ENCODE measurements at regions not wholly inside any gene's neighbourhood (a gene's known extent, or its start where the extent isn't known, plus 50 kb on each side); places are given as distances from the start of the nearest gene placed in this dataset.

DNA sequence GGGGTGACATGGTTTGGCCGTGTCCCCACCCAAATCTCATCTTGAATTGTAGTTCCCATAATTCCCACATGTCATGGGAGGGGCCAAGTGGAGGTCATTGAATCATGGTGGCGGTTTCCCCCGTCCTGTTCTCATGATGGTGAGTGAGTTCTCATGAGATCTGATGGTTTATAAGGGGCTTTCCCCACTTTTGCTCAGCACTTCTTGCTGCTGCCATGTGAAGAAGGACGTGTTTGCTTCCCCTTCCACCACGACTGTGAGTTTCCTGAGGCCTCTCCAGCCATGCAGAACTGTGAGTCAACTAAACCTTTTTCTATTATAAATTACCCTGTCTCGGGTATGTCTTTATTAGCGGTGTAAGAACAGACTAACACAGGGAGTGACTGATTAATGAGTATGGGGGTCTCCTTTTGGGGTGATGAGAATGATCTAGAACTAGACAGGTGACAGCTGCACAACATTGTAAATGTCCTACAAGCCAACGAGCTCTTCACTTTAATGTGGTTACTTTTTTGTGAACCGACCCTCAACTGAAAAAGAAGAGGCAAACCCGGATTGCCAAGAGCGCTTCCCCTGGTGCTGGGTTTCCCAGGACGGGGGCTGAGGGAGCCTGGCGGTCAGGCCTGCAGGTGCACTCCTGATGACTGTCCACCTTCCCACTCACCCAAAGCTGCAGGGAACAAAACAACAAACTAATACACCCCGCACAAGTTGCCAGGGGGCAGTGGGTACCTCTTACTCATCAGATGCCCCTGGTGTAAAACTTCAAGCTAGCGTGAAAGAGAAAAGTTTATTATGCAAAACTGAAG lies 90.1 kb downstream of the NCOR2 start:
- no peak overlapping the region for H3K27ac ChIP-seq (ENCODE audit: low read depth in 1 of 2, low read length in 2 of 2)
- H3K36me3 Mint-ChIP-seq (ENCODE audit: low read depth) = peaks cover 73% of the 10 kb centered on the region
- H3K27ac Mint-ChIP-seq = no peak overlapping the region
- H3K9me3 Mint-ChIP-seq = peaks cover 6% of the 10 kb centered on the region
- no peak overlapping the region for H3K4me3 ChIP-seq (ENCODE audit: low read length)
- no peaks in the 10 kb centered on the region for H3K27me3 ChIP-seq (ENCODE audit: control insufficient read depth in 1 of 2, insufficient read depth in 2 of 2, low read length in 2 of 2)
- no peaks in the 10 kb centered on the region for H3K27me3 Mint-ChIP-seq
- DNase-seq = peak in 2 of 14 experiments; percentile 52 to 65
- intact Hi-C loops (cut with DNase I, micrococcal nuclease) = no loop called here
- H3K4me1 Mint-ChIP-seq (ENCODE audit: low read depth) = peaks cover 11% of the 10 kb centered on the region
- H3K4me1 ChIP-seq (ENCODE audit: insufficient read depth, low read length) = peaks cover 20% of the 10 kb centered on the region
- no peak overlapping the region for H3K4me3 Mint-ChIP-seq
- ChIA-PET POLR2A (no interaction called here), CTCF (no interaction called here)
- ATAC-seq (ENCODE audit: poor library complexity) = no peak
- peaks cover 0 to 18% of the 10 kb centered on the region in 2 experiments for H3K9me3 ChIP-seq (ENCODE audit: control insufficient read depth in 1 of 2, insufficient read depth in 1 of 2, low read length in 2 of 2)
- TF ChIP-seq, protein P1, sequence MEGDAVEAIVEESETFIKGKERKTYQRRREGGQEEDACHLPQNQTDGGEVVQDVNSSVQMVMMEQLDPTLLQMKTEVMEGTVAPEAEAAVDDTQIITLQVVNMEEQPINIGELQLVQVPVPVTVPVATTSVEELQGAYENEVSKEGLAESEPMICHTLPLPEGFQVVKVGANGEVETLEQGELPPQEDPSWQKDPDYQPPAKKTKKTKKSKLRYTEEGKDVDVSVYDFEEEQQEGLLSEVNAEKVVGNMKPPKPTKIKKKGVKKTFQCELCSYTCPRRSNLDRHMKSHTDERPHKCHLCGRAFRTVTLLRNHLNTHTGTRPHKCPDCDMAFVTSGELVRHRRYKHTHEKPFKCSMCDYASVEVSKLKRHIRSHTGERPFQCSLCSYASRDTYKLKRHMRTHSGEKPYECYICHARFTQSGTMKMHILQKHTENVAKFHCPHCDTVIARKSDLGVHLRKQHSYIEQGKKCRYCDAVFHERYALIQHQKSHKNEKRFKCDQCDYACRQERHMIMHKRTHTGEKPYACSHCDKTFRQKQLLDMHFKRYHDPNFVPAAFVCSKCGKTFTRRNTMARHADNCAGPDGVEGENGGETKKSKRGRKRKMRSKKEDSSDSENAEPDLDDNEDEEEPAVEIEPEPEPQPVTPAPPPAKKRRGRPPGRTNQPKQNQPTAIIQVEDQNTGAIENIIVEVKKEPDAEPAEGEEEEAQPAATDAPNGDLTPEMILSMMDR (IDR thresholded peaks at IDR 0.05) = no peak
- H3K36me3 ChIP-seq (ENCODE audit: insufficient read depth, low read length) = peaks cover 39% of the 10 kb centered on the region

DNA sequence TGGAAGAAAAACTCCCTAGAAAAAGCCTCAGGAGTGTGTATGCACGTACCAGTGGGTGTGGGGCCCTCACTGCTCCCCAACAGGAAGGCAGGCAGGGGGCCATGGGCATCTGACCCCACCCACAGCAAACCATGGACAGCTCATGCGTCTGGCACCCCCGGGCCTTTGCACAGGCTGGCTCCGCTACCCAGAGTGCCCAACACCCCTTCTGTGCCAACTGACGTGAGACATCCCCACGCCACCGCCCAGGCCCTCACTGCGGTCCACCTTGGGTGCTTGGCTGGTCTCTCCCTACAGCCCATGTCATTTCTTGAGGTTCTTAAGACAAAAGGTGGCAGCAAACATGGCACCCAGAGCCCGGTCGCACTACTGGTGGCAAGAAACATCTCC lies 91.4 kb downstream of the NCOR2 start:
- no peak for ATAC-seq (ENCODE audit: poor library complexity)
- Mint-ChIP-seq H3K27ac (no peak overlapping the region), H3K27me3 (no peaks in the 10 kb centered on the region), H3K36me3 (ENCODE audit: low read depth) (peaks cover 79% of the 10 kb centered on the region), H3K4me3 (no peak overlapping the region), H3K4me1 (ENCODE audit: low read depth) (peaks cover 11% of the 10 kb centered on the region), H3K9me3 (peaks cover 6% of the 10 kb centered on the region)
- Histone ChIP-seq H3K27ac (ENCODE audit: low read depth in 1 of 2, low read length in 2 of 2) (no peak overlapping the region), H3K27me3 (ENCODE audit: control insufficient read depth in 1 of 2, insufficient read depth in 2 of 2, low read length in 2 of 2) (no peaks in the 10 kb centered on the region), H3K9me3 (ENCODE audit: control insufficient read depth in 1 of 2, insufficient read depth in 1 of 2, low read length in 2 of 2) (peaks cover 0 to 12% of the 10 kb centered on the region in 2 experiments), H3K4me3 (ENCODE audit: low read length) (no peak overlapping the region), H3K4me1 (ENCODE audit: insufficient read depth, low read length) (peaks cover 15% of the 10 kb centered on the region), H3K36me3 (ENCODE audit: insufficient read depth, low read length) (peaks cover 48% of the 10 kb centered on the region)
- POLR2A ChIA-PET = no interaction called here
- CTCF ChIA-PET = no interaction called here
- no peak for DNase-seq
- TF ChIP-seq, protein P1 (IDR thresholded peaks at IDR 0.05) = no peak
- intact Hi-C loops (cut with DNase I, micrococcal nuclease) = no loop called here

DNA sequence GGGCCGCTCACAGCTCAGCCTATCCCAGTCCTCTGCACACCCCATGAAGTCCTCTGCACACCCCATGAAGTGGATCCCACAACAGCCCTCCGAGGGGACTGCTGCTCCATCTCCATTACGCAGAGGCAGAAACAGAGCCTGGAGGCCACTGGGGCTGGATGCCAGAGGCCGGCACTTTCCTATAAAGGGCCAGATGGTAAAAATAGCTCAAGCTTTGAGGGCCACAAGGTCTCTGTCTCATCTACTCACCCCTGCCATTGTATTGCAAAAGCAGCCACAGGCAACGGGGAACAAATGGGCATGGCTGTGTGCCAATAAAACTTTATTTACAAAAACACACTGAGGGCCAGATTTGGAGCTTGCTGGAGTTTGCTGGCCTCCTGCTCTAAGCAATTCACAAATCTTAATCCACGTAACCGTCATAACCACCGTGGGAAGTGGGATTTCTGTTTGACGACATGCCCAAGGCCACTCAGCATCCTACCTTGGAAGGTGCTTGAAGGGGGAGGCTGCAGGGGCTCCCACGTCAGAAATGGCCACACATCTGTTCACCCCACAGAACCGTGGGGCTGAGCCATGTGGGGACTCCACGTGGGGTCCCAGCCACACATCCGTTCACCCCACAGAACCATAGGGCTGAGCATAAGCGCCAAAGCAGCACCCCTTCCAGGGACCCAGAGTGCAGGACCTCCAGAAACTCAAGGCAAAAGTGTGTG lies 92.0 kb downstream of the NCOR2 start:
- CTCF ChIA-PET = no interaction called here

More for the DNA sequence above, 92.0 kb downstream of the NCOR2 start:
- Histone ChIP-seq H3K36me3 (ENCODE audit: insufficient read depth, low read length) (peaks cover 48% of the 10 kb centered on the region), H3K9me3 (ENCODE audit: control insufficient read depth in 1 of 2, insufficient read depth in 1 of 2, low read length in 2 of 2) (peaks cover 0 to 17% of the 10 kb centered on the region in 2 experiments), H3K4me3 (ENCODE audit: low read length) (no peak overlapping the region), H3K27ac (ENCODE audit: low read depth in 1 of 2, low read length in 2 of 2) (no peak overlapping the region), H3K27me3 (ENCODE audit: control insufficient read depth in 1 of 2, insufficient read depth in 2 of 2, low read length in 2 of 2) (no peaks in the 10 kb centered on the region), H3K4me1 (ENCODE audit: insufficient read depth, low read length) (peaks cover 10% of the 10 kb centered on the region)
- POLR2A ChIA-PET = interaction anchor here (1.0 kb wide), 1 partner anchor 9 kb away, joined by 3 read pairs; no protein-coding TSS in a partner anchor
- DNase-seq (no peak), ATAC-seq (ENCODE audit: poor library complexity) (no peak)
- Mint-ChIP-seq H3K4me1 (ENCODE audit: low read depth) (peaks cover 10% of the 10 kb centered on the region), H3K36me3 (ENCODE audit: low read depth) (peaks cover 83% of the 10 kb centered on the region), H3K9me3 (peaks cover 6% of the 10 kb centered on the region), H3K4me3 (no peak overlapping the region), H3K27me3 (no peaks in the 10 kb centered on the region), H3K27ac (no peak overlapping the region)
- intact Hi-C loops (cut with DNase I, micrococcal nuclease) = no loop called here
- TF ChIP-seq, protein P1 (IDR thresholded peaks at IDR 0.05) = no peak

All from CD4-positive, alpha-beta T cell (primary cell).